ENCODE measurements at regions not wholly inside any gene's neighbourhood (a gene's known extent, or its start where the extent isn't known, plus 50 kb on each side); places are given as distances from the start of the nearest gene placed in this dataset.

DNA sequence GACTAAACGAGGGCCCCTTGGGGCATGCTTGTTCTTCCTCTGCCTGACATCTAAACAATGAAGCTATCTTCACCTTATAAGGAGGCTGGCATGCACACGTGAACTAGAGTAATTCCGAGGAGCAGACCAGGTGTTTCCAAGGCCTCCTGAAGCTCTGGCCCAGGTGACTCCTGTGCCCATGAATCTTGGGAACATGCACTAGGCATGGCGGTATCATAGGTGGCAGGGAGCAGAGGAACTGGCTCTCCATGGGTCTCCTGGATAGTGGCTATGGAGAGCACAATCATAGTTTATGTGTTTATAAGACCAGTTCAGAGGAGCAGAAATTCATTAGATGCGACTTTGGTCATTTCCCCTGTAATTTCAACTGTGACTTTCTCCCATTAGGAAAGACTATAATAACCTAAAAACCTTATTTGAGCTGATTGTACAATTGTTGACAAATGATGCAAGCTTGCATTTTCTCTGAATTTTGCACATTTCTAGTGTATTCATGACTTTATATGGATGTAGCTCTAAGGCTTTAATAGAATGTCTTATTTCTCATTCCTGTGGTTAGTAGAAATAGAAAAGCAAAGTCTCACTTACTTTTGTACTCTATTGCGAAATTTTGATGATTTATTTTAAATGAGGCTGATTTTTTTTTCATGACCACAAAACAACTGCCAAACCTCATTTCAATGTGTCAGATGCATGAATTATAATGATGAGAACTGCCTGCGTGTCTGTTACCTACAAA, 135.3 kb upstream of the RPS23 start:
- H3K36me3 ChIP-seq (ENCODE audit: control insufficient read depth, insufficient read depth, low read length) = no peaks in the 10 kb centered on the region
- H3K9ac ChIP-seq = no peak overlapping the region
- no peak overlapping the region for H3K4me3 ChIP-seq (ENCODE audit: low read depth, low read length)
- H3K27ac ChIP-seq = no peak overlapping the region
- no peaks in the 10 kb centered on the region for H3K79me2 ChIP-seq
- no peaks in the 10 kb centered on the region for H3K4me1 ChIP-seq
- H3K27me3 ChIP-seq (ENCODE audit: control insufficient read depth, insufficient read depth, low read length) = no peaks in the 10 kb centered on the region
- no peak overlapping the region for H2AFZ ChIP-seq
- TF ChIP-seq, protein P1, sequence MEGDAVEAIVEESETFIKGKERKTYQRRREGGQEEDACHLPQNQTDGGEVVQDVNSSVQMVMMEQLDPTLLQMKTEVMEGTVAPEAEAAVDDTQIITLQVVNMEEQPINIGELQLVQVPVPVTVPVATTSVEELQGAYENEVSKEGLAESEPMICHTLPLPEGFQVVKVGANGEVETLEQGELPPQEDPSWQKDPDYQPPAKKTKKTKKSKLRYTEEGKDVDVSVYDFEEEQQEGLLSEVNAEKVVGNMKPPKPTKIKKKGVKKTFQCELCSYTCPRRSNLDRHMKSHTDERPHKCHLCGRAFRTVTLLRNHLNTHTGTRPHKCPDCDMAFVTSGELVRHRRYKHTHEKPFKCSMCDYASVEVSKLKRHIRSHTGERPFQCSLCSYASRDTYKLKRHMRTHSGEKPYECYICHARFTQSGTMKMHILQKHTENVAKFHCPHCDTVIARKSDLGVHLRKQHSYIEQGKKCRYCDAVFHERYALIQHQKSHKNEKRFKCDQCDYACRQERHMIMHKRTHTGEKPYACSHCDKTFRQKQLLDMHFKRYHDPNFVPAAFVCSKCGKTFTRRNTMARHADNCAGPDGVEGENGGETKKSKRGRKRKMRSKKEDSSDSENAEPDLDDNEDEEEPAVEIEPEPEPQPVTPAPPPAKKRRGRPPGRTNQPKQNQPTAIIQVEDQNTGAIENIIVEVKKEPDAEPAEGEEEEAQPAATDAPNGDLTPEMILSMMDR (IDR thresholded peaks at IDR 0.05) = no peak
- no peak overlapping the region for H3K4me2 ChIP-seq (ENCODE audit: low read length)
- no peaks in the 10 kb centered on the region for H3K9me3 ChIP-seq (ENCODE audit: control insufficient read depth, low read length)

DNA sequence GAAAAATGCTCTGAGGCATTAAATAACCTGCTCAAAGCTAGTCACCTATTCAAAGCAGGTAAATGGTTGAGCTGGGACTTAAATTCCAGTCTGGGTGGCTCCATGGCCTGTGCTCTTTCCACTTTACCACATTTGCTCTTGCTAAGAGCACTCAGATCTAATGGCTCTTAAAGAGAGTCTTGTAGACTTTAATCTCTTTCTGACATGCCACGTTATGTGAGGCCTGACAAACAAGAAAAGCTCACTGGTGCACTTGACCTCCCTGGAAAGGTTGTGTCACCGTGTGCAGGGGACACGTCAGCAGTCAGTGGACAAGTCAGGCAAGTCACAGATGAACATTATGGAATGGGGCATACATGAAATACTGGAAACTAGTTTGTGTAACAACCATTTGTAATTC, 129.9 kb upstream of the RPS23 start:
- Histone ChIP-seq H3K27me3 (ENCODE audit: control insufficient read depth, insufficient read depth, low read length) (no peaks in the 10 kb centered on the region), H3K9me3 (ENCODE audit: control insufficient read depth, low read length) (no peaks in the 10 kb centered on the region), H2AFZ (no peak overlapping the region), H3K9ac (no peak overlapping the region), H3K4me3 (ENCODE audit: low read depth, low read length) (no peak overlapping the region), H3K36me3 (ENCODE audit: control insufficient read depth, insufficient read depth, low read length) (no peaks in the 10 kb centered on the region), H3K4me1 (no peaks in the 10 kb centered on the region), H3K4me2 (ENCODE audit: low read length) (no peak overlapping the region), H3K27ac (no peak overlapping the region), H3K79me2 (no peaks in the 10 kb centered on the region)
- TF ChIP-seq, protein P1 (IDR thresholded peaks at IDR 0.05) = no peak

DNA sequence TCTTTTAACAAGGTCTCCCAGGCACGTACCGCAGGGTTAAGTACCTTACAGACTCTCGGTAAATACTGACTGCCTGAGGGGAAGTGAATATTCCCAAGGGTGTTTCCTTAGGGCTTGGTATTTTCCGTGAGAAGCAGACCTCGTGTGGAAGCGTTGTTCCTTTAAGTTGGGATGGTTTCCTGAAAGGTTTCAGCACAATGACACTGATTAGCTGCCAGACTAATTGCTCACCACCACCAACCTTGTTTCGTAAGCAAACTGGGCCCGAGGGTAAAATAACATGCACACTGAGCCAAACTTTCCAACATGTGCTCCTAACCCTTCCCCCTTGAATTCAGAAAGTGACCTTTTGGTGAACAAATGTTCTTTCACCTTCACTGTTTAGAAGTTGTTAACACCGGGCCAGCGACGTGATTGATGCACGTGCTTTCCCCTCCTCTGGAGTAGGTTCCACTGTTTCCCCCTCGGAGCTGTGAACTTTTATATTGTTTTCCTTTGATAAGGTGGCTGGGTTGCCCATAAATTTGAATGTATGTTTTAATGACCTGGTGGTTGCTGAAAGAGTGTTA, 128.1 kb upstream of the RPS23 start:
- Histone ChIP-seq H3K27ac (no peak overlapping the region), H3K4me1 (no peaks in the 10 kb centered on the region), H3K79me2 (no peaks in the 10 kb centered on the region), H3K4me2 (ENCODE audit: low read length) (no peak overlapping the region), H3K27me3 (ENCODE audit: control insufficient read depth, insufficient read depth, low read length) (no peaks in the 10 kb centered on the region), H2AFZ (no peak overlapping the region), H3K36me3 (ENCODE audit: control insufficient read depth, insufficient read depth, low read length) (no peaks in the 10 kb centered on the region), H3K9me3 (ENCODE audit: control insufficient read depth, low read length) (no peaks in the 10 kb centered on the region), H3K4me3 (ENCODE audit: low read depth, low read length) (no peak overlapping the region), H3K9ac (no peak overlapping the region)
- TF ChIP-seq, protein P1 (IDR thresholded peaks at IDR 0.05) = no peak

DNA sequence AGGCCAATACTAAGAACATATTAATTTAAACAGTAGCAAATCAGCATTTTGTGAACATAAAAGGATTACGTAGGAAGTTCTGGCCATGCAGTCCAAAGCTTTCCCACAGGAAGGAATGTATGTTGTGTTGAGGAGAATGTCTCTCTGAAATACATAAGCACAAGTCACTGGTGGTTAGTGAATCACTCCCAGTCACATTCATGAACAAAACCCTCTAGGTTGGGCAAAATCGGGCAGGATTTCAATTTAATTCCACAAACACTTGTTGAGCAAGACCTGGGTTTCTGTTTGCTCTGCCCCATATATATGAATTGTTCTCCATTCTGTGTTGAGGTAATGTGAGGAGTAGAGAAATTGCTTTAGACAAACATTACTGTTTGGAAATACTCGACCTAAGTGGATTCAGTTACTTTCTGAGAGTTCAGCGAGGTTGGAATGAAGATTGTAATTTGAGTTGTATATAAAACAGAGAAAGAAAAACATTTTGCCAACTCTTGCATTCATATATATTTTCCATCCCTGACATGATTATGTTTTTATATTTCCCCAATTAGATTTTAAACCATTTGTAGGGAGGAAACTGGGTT, 127.6 kb upstream of the RPS23 start:
- no peak overlapping the region for H3K27ac ChIP-seq
- H3K36me3 ChIP-seq (ENCODE audit: control insufficient read depth, insufficient read depth, low read length) = no peaks in the 10 kb centered on the region
- H3K4me1 ChIP-seq = no peaks in the 10 kb centered on the region
- TF ChIP-seq, protein P1 (IDR thresholded peaks at IDR 0.05) = no peak
- H2AFZ ChIP-seq = no peak overlapping the region
- no peaks in the 10 kb centered on the region for H3K79me2 ChIP-seq
- no peak overlapping the region for H3K9ac ChIP-seq
- H3K27me3 ChIP-seq (ENCODE audit: control insufficient read depth, insufficient read depth, low read length) = no peaks in the 10 kb centered on the region
- H3K9me3 ChIP-seq (ENCODE audit: control insufficient read depth, low read length) = no peaks in the 10 kb centered on the region
- no peak overlapping the region for H3K4me3 ChIP-seq (ENCODE audit: low read depth, low read length)
- H3K4me2 ChIP-seq (ENCODE audit: low read length) = no peak overlapping the region

Measured in parathyroid adenoma (tissue), 2 donors.